ENCODE measurements at regions not wholly inside any gene's neighbourhood (a gene's known extent, or its start where the extent isn't known, plus 50 kb on each side); places are given as distances from the start of the nearest gene placed in this dataset.
"Not testable (repeated sequence)": the region's sequence is repeated elsewhere in the genome, so short reads cannot be mapped to it uniquely, and the experiment has no call there.

GRCh38 chr7:149930374-149931068 lies 56.8 kb downstream of the ATP6V0E2 start:
- DNase-seq (ENCODE audit: low spot score), result not testable (repeated sequence)

GRCh38 chr7:149933776-149934175 lies 60.0 kb downstream of the ATP6V0E2 start:
- not testable (repeated sequence) for DNase-seq (ENCODE audit: low spot score)

GRCh38 chr7:149947346-149947745 lies 73.6 kb downstream of the ATP6V0E2 start:
- not testable (repeated sequence) for DNase-seq (ENCODE audit: low spot score)

- not testable (repeated sequence) for DNase-seq (ENCODE audit: low spot score)
Observed at GRCh38 chr7:149948444-149948843, 74.7 kb downstream of the ATP6V0E2 start.

- not testable (repeated sequence) for DNase-seq (ENCODE audit: low spot score)
Observed at GRCh38 chr7:149949863-149950577, 76.3 kb downstream of the ATP6V0E2 start.

- DNase-seq (ENCODE audit: low spot score), result not testable (repeated sequence)
Observed at GRCh38 chr7:149950578-149950924, 76.8 kb downstream of the ATP6V0E2 start.

GRCh38 chr7:149951579-149951978 lies 77.8 kb downstream of the ATP6V0E2 start:
- DNase-seq (ENCODE audit: low spot score), result not testable (repeated sequence)

GRCh38 chr7:149958880-149959279 lies 85.1 kb downstream of the ATP6V0E2 start:
- not testable (repeated sequence) for DNase-seq (ENCODE audit: low spot score)

GRCh38 chr7:149960863-149961262 lies 87.1 kb downstream of the ATP6V0E2 start:
- peak; percentile 30 for DNase-seq (ENCODE audit: low spot score)

GRCh38 chr7:149961878-149962277 lies 88.1 kb downstream of the ATP6V0E2 start:
- peak; percentile 12 for DNase-seq (ENCODE audit: low spot score)

- DNase-seq (ENCODE audit: low spot score), result not testable (repeated sequence)
Observed at GRCh38 chr7:149962685-149963319, 89.0 kb downstream of the ATP6V0E2 start.

- DNase-seq (ENCODE audit: low spot score), result not testable (repeated sequence)
Observed at GRCh38 chr7:149963985-149964384, 90.2 kb downstream of the ATP6V0E2 start.

GRCh38 chr7:149966444-149966843 lies 92.7 kb downstream of the ATP6V0E2 start:
- not testable (repeated sequence) for DNase-seq (ENCODE audit: low spot score)

GRCh38 chr7:149972977-149973376 lies 99.2 kb downstream of the ATP6V0E2 start:
- not testable (repeated sequence) for DNase-seq (ENCODE audit: low spot score)

- not testable (repeated sequence) for DNase-seq (ENCODE audit: low spot score)
Observed at GRCh38 chr7:149973681-149974080, 99.9 kb downstream of the ATP6V0E2 start.

GRCh38 chr7:149975608-149976007 lies 101.8 kb downstream of the ATP6V0E2 start:
- not testable (repeated sequence) for DNase-seq (ENCODE audit: low spot score)

- DNase-seq (ENCODE audit: low spot score), result not testable (repeated sequence)
Observed at GRCh38 chr7:149978537-149978936, 104.8 kb downstream of the ATP6V0E2 start.

- DNase-seq (ENCODE audit: low spot score), result not testable (repeated sequence)
Observed at GRCh38 chr7:149978944-149979343, 105.2 kb downstream of the ATP6V0E2 start.

GRCh38 chr7:149982537-149983112 lies 108.9 kb downstream of the ATP6V0E2 start:
- DNase-seq (ENCODE audit: low spot score), result not testable (repeated sequence)

- DNase-seq (ENCODE audit: low spot score), result not testable (repeated sequence)
Observed at GRCh38 chr7:149986866-149987265, 113.1 kb downstream of the ATP6V0E2 start.

- not testable (repeated sequence) for DNase-seq (ENCODE audit: low spot score)
Observed at GRCh38 chr7:149991652-149992302, 118.0 kb downstream of the ATP6V0E2 start.

GRCh38 chr7:149992366-149992765 lies 118.6 kb downstream of the ATP6V0E2 start:
- not testable (repeated sequence) for DNase-seq (ENCODE audit: low spot score)

Measured in CD4-positive, alpha-beta T cell treated with Interleukin-6 at 100 ng/mL for 8 hours (primary cell).